KMS-11 (cell line): ENCODE measurements at regions not wholly inside any gene's neighbourhood (a gene's known extent, or its start where the extent isn't known, plus 50 kb on each side); places are given as distances from the start of the nearest gene placed in this dataset.

Experiments used
- H2AFZ ChIP-seq: fragments of 200-600 bp; sonication (generic); 2 replicates; pipeline ENCODE4 v1.6.1; 2016; ENCODE audit warnings: antibody characterized with exemption, mixed run types, low read depth
- H3K27ac ChIP-seq: fragments of 200-600 bp; sonication (generic); 2 replicates; pipeline ENCODE4 v1.6.1; 2016; ENCODE audit warnings: mild to moderate bottlenecking, mixed run types
- H3K27me3 ChIP-seq: fragments of 200-600 bp; sonication (generic); 2 replicates; pipeline ENCODE4 v1.6.1; 2017; ENCODE audit warnings: mild to moderate bottlenecking, low read depth, mixed run types, moderate library complexity; ENCODE audit not compliant: insufficient read depth
- H3K36me3 ChIP-seq: fragments of 200-600 bp; sonication (generic); 2 replicates; pipeline ENCODE4 v1.6.1; 2017; ENCODE audit warnings: mild to moderate bottlenecking, mixed run types; ENCODE audit not compliant: insufficient read depth
- H3K4me1 ChIP-seq: fragments of 200-600 bp; sonication (generic); 2 replicates; pipeline ENCODE4 v1.6.1; 2016; ENCODE audit warnings: mild to moderate bottlenecking, low read depth, mixed run types; ENCODE audit not compliant: poor library complexity, severe bottlenecking
- H3K4me2 ChIP-seq: fragments of 200-600 bp; sonication (generic); 2 replicates; pipeline ENCODE4 v1.7.0; 2016; ENCODE audit warnings: mild to moderate bottlenecking, mixed run types
- H3K4me3 ChIP-seq: fragments of 200-600 bp; sonication (generic); IDR thresholded peaks from 2 replicates; pipeline ENCODE4 v1.6.1; 2017; ENCODE audit warnings: low read depth, low read length, mixed read lengths; ENCODE audit not compliant: insufficient read depth
- H3K79me2 ChIP-seq: fragments of 200-600 bp; sonication (generic); 2 replicates; pipeline ENCODE4 v1.6.1; 2016; ENCODE audit warnings: low read depth, mixed run types; ENCODE audit not compliant: insufficient read depth
- H3K9ac ChIP-seq: fragments of 200-600 bp; sonication (generic); 2 replicates; pipeline ENCODE4 v1.6.1; 2016; ENCODE audit warnings: mild to moderate bottlenecking, mixed run types
- H4K20me1 ChIP-seq: fragments of 200-600 bp; sonication (generic); 2 replicates; pipeline ENCODE4 v1.6.1; 2016; ENCODE audit warnings: mild to moderate bottlenecking, mixed run types; ENCODE audit not compliant: insufficient read depth
- CTCF ChIP-seq: fragments of 200-600 bp; sonication (generic); conservative IDR thresholded peaks from 2 replicates; pipeline ENCODE4 v1.6.1; 2017; ENCODE audit warnings: low read depth, mild to moderate bottlenecking, antibody characterized with exemption, low read length, moderate library complexity, mixed read lengths

GRCh38 chr6:148144917-148145521, 197.6 kb upstream of the SASH1 start:
- no peak overlapping the region for H3K4me2 ChIP-seq

GRCh38 chr6:148146717-148147462, 195.7 kb upstream of the SASH1 start:
- no peaks in the 10 kb centered on the region for H3K79me2 ChIP-seq
- no peaks in the 10 kb centered on the region for H3K36me3 ChIP-seq
- no peaks in the 10 kb centered on the region for H4K20me1 ChIP-seq
- no peak overlapping the region for H2AFZ ChIP-seq
- no peak overlapping the region for H3K9ac ChIP-seq
- H3K27me3 ChIP-seq, result no peaks in the 10 kb centered on the region
- TF ChIP-seq CTCF, result no peak
- H3K4me1 ChIP-seq, result no peaks in the 10 kb centered on the region
- H3K4me2 ChIP-seq, result no peak overlapping the region
- no peak overlapping the region for H3K4me3 ChIP-seq
- no peak overlapping the region for H3K27ac ChIP-seq

More at GRCh38 chr6:148144917-148145521, 197.6 kb upstream of the SASH1 start:
- H3K36me3 ChIP-seq, result no peaks in the 10 kb centered on the region
- no peak overlapping the region for H3K9ac ChIP-seq
- TF ChIP-seq CTCF, result peak; percentile 91
- no peaks in the 10 kb centered on the region for H3K4me1 ChIP-seq
- no peaks in the 10 kb centered on the region for H3K27me3 ChIP-seq
- no peaks in the 10 kb centered on the region for H3K79me2 ChIP-seq
- no peaks in the 10 kb centered on the region for H4K20me1 ChIP-seq
- no peak overlapping the region for H2AFZ ChIP-seq
- no peak overlapping the region for H3K4me3 ChIP-seq
- no peak overlapping the region for H3K27ac ChIP-seq

GRCh38 chr6:148147463-148147830, 195.2 kb upstream of the SASH1 start:
- no peak for TF ChIP-seq CTCF
- Histone ChIP-seq H3K9ac (no peak overlapping the region), H3K4me1 (no peaks in the 10 kb centered on the region), H4K20me1 (no peaks in the 10 kb centered on the region), H3K27ac (no peak overlapping the region), H2AFZ (no peak overlapping the region), H3K4me3 (no peak overlapping the region), H3K36me3 (no peaks in the 10 kb centered on the region), H3K27me3 (no peaks in the 10 kb centered on the region), H3K79me2 (no peaks in the 10 kb centered on the region), H3K4me2 (no peak overlapping the region)

GRCh38 chr6:148151896-148152643, 190.6 kb upstream of the SASH1 start:
- H4K20me1 ChIP-seq, result no peaks in the 10 kb centered on the region
- no peaks in the 10 kb centered on the region for H3K27me3 ChIP-seq
- no peaks in the 10 kb centered on the region for H3K79me2 ChIP-seq
- H3K4me3 ChIP-seq, result no peak overlapping the region
- H3K4me2 ChIP-seq, result no peak overlapping the region
- H3K36me3 ChIP-seq, result no peaks in the 10 kb centered on the region
- H3K9ac ChIP-seq, result no peak overlapping the region
- no peak for TF ChIP-seq CTCF
- H2AFZ ChIP-seq, result no peak overlapping the region
- H3K27ac ChIP-seq, result no peak overlapping the region
- H3K4me1 ChIP-seq, result no peaks in the 10 kb centered on the region
